ENCODE measurements at regions not wholly inside any gene's neighbourhood (a gene's known extent, or its start where the extent isn't known, plus 50 kb on each side); places are given as distances from the start of the nearest gene placed in this dataset.
"Not testable (repeated sequence)": the region's sequence is repeated elsewhere in the genome, so short reads cannot be mapped to it uniquely, and the experiment has no call there.

GRCh38 chr12:83514372-83514771 is 827.7 kb downstream of the TMTC2 start:
- no peaks in the 10 kb centered on the region for H3K36me3 Mint-ChIP-seq
- Histone ChIP-seq H3K36me3 (ENCODE audit: control insufficient read depth in 2 of 3, insufficient read depth in 3 of 3, low read length in 3 of 3) (no peaks in the 10 kb centered on the region), H3K4me1 (ENCODE audit: control insufficient read depth in 2 of 2, insufficient read depth in 2 of 2, low read length in 2 of 2) (no peaks in the 10 kb centered on the region), H3K4me3 (ENCODE audit: low read length) (no peak overlapping the region), H3K9me3 (ENCODE audit: control insufficient read depth in 2 of 3, low read length in 3 of 3) (no peaks in the 10 kb centered on the region), H3K27ac (ENCODE audit: low read depth, low read length) (no peak overlapping the region), H3K27me3 (ENCODE audit: control insufficient read depth in 2 of 2, insufficient read depth in 2 of 2, low read length in 2 of 2) (no peaks in the 10 kb centered on the region)
- ChIA-PET POLR2A (no interaction called here), CTCF (no interaction called here)
- no peak for ATAC-seq
- H3K27me3 Mint-ChIP-seq: no peaks in the 10 kb centered on the region
- H3K9me3 Mint-ChIP-seq: peaks cover 0 to 10% (median 0%) of the 10 kb centered on the region in 11 donors
- no peaks in the 10 kb centered on the region for H3K4me1 Mint-ChIP-seq
- intact Hi-C loops (cut with micrococcal nuclease): no loop called here
- H3K4me3 Mint-ChIP-seq: no peak overlapping the region
- DNase-seq: no peak
- no peak overlapping the region for H3K27ac Mint-ChIP-seq

- Histone ChIP-seq H3K36me3 (ENCODE audit: control insufficient read depth in 2 of 3, insufficient read depth in 3 of 3, low read length in 3 of 3) (no peaks in the 10 kb centered on the region), H3K4me3 (ENCODE audit: low read length) (no peak overlapping the region), H3K9me3 (ENCODE audit: control insufficient read depth in 2 of 3, low read length in 3 of 3) (no peaks in the 10 kb centered on the region), H3K27ac (ENCODE audit: low read depth, low read length) (no peak overlapping the region), H3K4me1 (ENCODE audit: control insufficient read depth in 2 of 2, insufficient read depth in 2 of 2, low read length in 2 of 2) (no peaks in the 10 kb centered on the region), H3K27me3 (ENCODE audit: control insufficient read depth in 2 of 2, insufficient read depth in 2 of 2, low read length in 2 of 2) (no peaks in the 10 kb centered on the region)
- Mint-ChIP-seq H3K4me1 (no peaks in the 10 kb centered on the region), H3K36me3 (no peaks in the 10 kb centered on the region), H3K27ac (no peak overlapping the region), H3K27me3 (no peaks in the 10 kb centered on the region), H3K4me3 (no peak overlapping the region), H3K9me3 (peaks cover 0 to 10% (median 0%) of the 10 kb centered on the region in 11 donors)
- intact Hi-C loops (cut with micrococcal nuclease): no loop called here
- ATAC-seq: no peak
- ChIA-PET CTCF (no interaction called here), POLR2A (no interaction called here)
- DNase-seq: no peak
These were observed 820.1 kb downstream of the TMTC2 start for GRCh38 chr12:83506841-83507240.

GRCh38 chr12:83505586-83505985 is 818.9 kb downstream of the TMTC2 start:
- CTCF ChIA-PET: no interaction called here

GRCh38 chr12:83499894-83500293 is 813.2 kb downstream of the TMTC2 start:
- H3K9me3 Mint-ChIP-seq: peaks cover 1 to 16% (median 7%) of the 10 kb centered on the region in 11 donors
- H3K36me3 Mint-ChIP-seq; H3K4me1 Mint-ChIP-seq; H3K4me3 Mint-ChIP-seq; H3K4me3 ChIP-seq (ENCODE audit: low read length); H3K27ac ChIP-seq (ENCODE audit: low read depth, low read length); DNase-seq; H3K9me3 ChIP-seq (ENCODE audit: control insufficient read depth in 2 of 3, low read length in 3 of 3); CTCF ChIA-PET; POLR2A ChIA-PET; H3K27me3 ChIP-seq (ENCODE audit: control insufficient read depth in 2 of 2, insufficient read depth in 2 of 2, low read length in 2 of 2); H3K4me1 ChIP-seq (ENCODE audit: control insufficient read depth in 2 of 2, insufficient read depth in 2 of 2, low read length in 2 of 2); intact Hi-C loops (cut with micrococcal nuclease); ATAC-seq; H3K27ac Mint-ChIP-seq; H3K36me3 ChIP-seq (ENCODE audit: control insufficient read depth in 2 of 3, insufficient read depth in 3 of 3, low read length in 3 of 3); H3K27me3 Mint-ChIP-seq: not testable (repeated sequence)

More at GRCh38 chr12:83505586-83505985, 818.9 kb downstream of the TMTC2 start:
- ATAC-seq (no peak), DNase-seq (no peak)
- POLR2A ChIA-PET: no interaction called here
- no peaks in the 10 kb centered on the region for H3K4me1 Mint-ChIP-seq
- H3K36me3 ChIP-seq (ENCODE audit: control insufficient read depth in 2 of 3, insufficient read depth in 3 of 3, low read length in 3 of 3): no peaks in the 10 kb centered on the region
- no peaks in the 10 kb centered on the region for H3K27me3 ChIP-seq (ENCODE audit: control insufficient read depth in 2 of 2, insufficient read depth in 2 of 2, low read length in 2 of 2)
- no peak overlapping the region for H3K4me3 Mint-ChIP-seq
- no peaks in the 10 kb centered on the region for H3K36me3 Mint-ChIP-seq
- no peak overlapping the region for H3K27ac ChIP-seq (ENCODE audit: low read depth, low read length)
- no peaks in the 10 kb centered on the region for H3K27me3 Mint-ChIP-seq
- intact Hi-C loops (cut with micrococcal nuclease): no loop called here
- no peaks in the 10 kb centered on the region for H3K9me3 ChIP-seq (ENCODE audit: control insufficient read depth in 2 of 3, low read length in 3 of 3)
- peaks cover 0 to 13% (median 4%) of the 10 kb centered on the region in 11 donors for H3K9me3 Mint-ChIP-seq
- H3K4me1 ChIP-seq (ENCODE audit: control insufficient read depth in 2 of 2, insufficient read depth in 2 of 2, low read length in 2 of 2): no peaks in the 10 kb centered on the region
- H3K4me3 ChIP-seq (ENCODE audit: low read length): no peak overlapping the region
- H3K27ac Mint-ChIP-seq: no peak overlapping the region

GRCh38 chr12:83477696-83478095 is 791.0 kb downstream of the TMTC2 start:
- POLR2A ChIA-PET: no interaction called here
- H3K27ac ChIP-seq (ENCODE audit: low read depth, low read length): no peak overlapping the region
- no peak for DNase-seq
- H3K36me3 Mint-ChIP-seq: no peaks in the 10 kb centered on the region
- H3K9me3 ChIP-seq (ENCODE audit: control insufficient read depth in 2 of 3, low read length in 3 of 3): no peaks in the 10 kb centered on the region
- H3K4me1 Mint-ChIP-seq: no peaks in the 10 kb centered on the region
- peaks cover 0 to 6% (median 3%) of the 10 kb centered on the region in 11 donors for H3K9me3 Mint-ChIP-seq
- H3K36me3 ChIP-seq (ENCODE audit: control insufficient read depth in 2 of 3, insufficient read depth in 3 of 3, low read length in 3 of 3): no peaks in the 10 kb centered on the region
- CTCF ChIA-PET: no interaction called here
- no peak for ATAC-seq
- H3K27me3 ChIP-seq (ENCODE audit: control insufficient read depth in 2 of 2, insufficient read depth in 2 of 2, low read length in 2 of 2): no peaks in the 10 kb centered on the region
- H3K27me3 Mint-ChIP-seq: peaks cover 0 to 2% (median 0%) of the 10 kb centered on the region in 5 donors
- no peak overlapping the region for H3K4me3 ChIP-seq (ENCODE audit: low read length)
- no peak overlapping the region for H3K4me3 Mint-ChIP-seq
- H3K4me1 ChIP-seq (ENCODE audit: control insufficient read depth in 2 of 2, insufficient read depth in 2 of 2, low read length in 2 of 2): no peaks in the 10 kb centered on the region
- intact Hi-C loops (cut with micrococcal nuclease): no loop called here
- H3K27ac Mint-ChIP-seq: no peak overlapping the region

- H3K9me3 Mint-ChIP-seq: peaks cover 0 to 3% (median 0%) of the 10 kb centered on the region in 11 donors
- POLR2A ChIA-PET: no interaction called here
- no peaks in the 10 kb centered on the region for H3K9me3 ChIP-seq (ENCODE audit: control insufficient read depth in 2 of 3, low read length in 3 of 3)
- no peaks in the 10 kb centered on the region for H3K36me3 Mint-ChIP-seq
- peaks cover 0 to 4% (median 0%) of the 10 kb centered on the region in 5 donors for H3K27me3 Mint-ChIP-seq
- H3K4me1 ChIP-seq (ENCODE audit: control insufficient read depth in 2 of 2, insufficient read depth in 2 of 2, low read length in 2 of 2): no peaks in the 10 kb centered on the region
- no peaks in the 10 kb centered on the region for H3K27me3 ChIP-seq (ENCODE audit: control insufficient read depth in 2 of 2, insufficient read depth in 2 of 2, low read length in 2 of 2)
- H3K27ac ChIP-seq (ENCODE audit: low read depth, low read length): no peak overlapping the region
- intact Hi-C loops (cut with micrococcal nuclease): no loop called here
- no peak overlapping the region for H3K4me3 ChIP-seq (ENCODE audit: low read length)
- no peaks in the 10 kb centered on the region for H3K36me3 ChIP-seq (ENCODE audit: control insufficient read depth in 2 of 3, insufficient read depth in 3 of 3, low read length in 3 of 3)
- H3K4me1 Mint-ChIP-seq: no peaks in the 10 kb centered on the region
- DNase-seq (no peak), ATAC-seq (no peak)
- CTCF ChIA-PET: no interaction called here
- no peak overlapping the region for H3K27ac Mint-ChIP-seq
- no peak overlapping the region for H3K4me3 Mint-ChIP-seq
These were observed 790.3 kb downstream of the TMTC2 start for GRCh38 chr12:83476695-83477690.

GRCh38 chr12:83476006-83476405 is 789.3 kb downstream of the TMTC2 start:
- Mint-ChIP-seq H3K27me3 (peaks cover 0 to 8% (median 0%) of the 10 kb centered on the region in 5 donors), H3K9me3 (peaks cover 0 to 3% (median 0%) of the 10 kb centered on the region in 11 donors)
- POLR2A ChIA-PET: interaction anchor here (0.6 kb wide), 1 partner anchor 192 kb away, joined by 3 read pairs; no protein-coding TSS in a partner anchor

More at GRCh38 chr12:83476006-83476405, 789.3 kb downstream of the TMTC2 start:
- Histone ChIP-seq H3K9me3 (ENCODE audit: control insufficient read depth in 2 of 3, low read length in 3 of 3) (no peaks in the 10 kb centered on the region), H3K27ac (ENCODE audit: low read depth, low read length) (no peak overlapping the region), H3K4me1 (ENCODE audit: control insufficient read depth in 2 of 2, insufficient read depth in 2 of 2, low read length in 2 of 2) (no peaks in the 10 kb centered on the region), H3K27me3 (ENCODE audit: control insufficient read depth in 2 of 2, insufficient read depth in 2 of 2, low read length in 2 of 2) (no peaks in the 10 kb centered on the region), H3K36me3 (ENCODE audit: control insufficient read depth in 2 of 3, insufficient read depth in 3 of 3, low read length in 3 of 3) (no peaks in the 10 kb centered on the region), H3K4me3 (ENCODE audit: low read length) (no peak overlapping the region)
- Mint-ChIP-seq H3K36me3 (no peaks in the 10 kb centered on the region), H3K4me3 (no peak overlapping the region), H3K27ac (no peak overlapping the region), H3K4me1 (no peaks in the 10 kb centered on the region)
- DNase-seq (no peak), ATAC-seq (no peak)
- CTCF ChIA-PET: no interaction called here
- intact Hi-C loops (cut with micrococcal nuclease): no loop called here
